ENCODE measurements at regions not wholly inside any gene's neighbourhood (a gene's known extent, or its start where the extent isn't known, plus 50 kb on each side); places are given as distances from the start of the nearest gene placed in this dataset.

- DNase-seq: no peak
Observed at GRCh38 chr10:111836064-111836463, 347.5 kb downstream of the GPAM start.

- DNase-seq: no peak
Observed at GRCh38 chr10:111836571-111836970, 347.0 kb downstream of the GPAM start.

- DNase-seq: no peak
Observed at GRCh38 chr10:111837086-111837485, 346.5 kb downstream of the GPAM start.

- DNase-seq: no peak
Observed at GRCh38 chr10:111837985-111838384, 345.6 kb downstream of the GPAM start.

GRCh38 chr10:111840546-111840945, 343.0 kb downstream of the GPAM start:
- no peak for DNase-seq

GRCh38 chr10:111852801-111853200, 330.8 kb downstream of the GPAM start:
- no peak for DNase-seq

GRCh38 chr10:111856631-111857030, 326.9 kb downstream of the GPAM start:
- no peak for DNase-seq

- DNase-seq: no peak
Observed at GRCh38 chr10:111865550-111865949, 318.0 kb downstream of the GPAM start.

- no peak for DNase-seq
Observed at GRCh38 chr10:111871458-111871857, 312.1 kb downstream of the GPAM start.

- DNase-seq: no peak
Observed at GRCh38 chr10:111872591-111872990, 311.0 kb downstream of the GPAM start.

GRCh38 chr10:111873041-111873440, 310.5 kb downstream of the GPAM start:
- no peak for DNase-seq

- no peak for DNase-seq
Observed at GRCh38 chr10:111873621-111874135, 309.9 kb downstream of the GPAM start.

- DNase-seq: no peak
Observed at GRCh38 chr10:111874576-111874975, 309.0 kb downstream of the GPAM start.

GRCh38 chr10:111875725-111876124, 307.8 kb downstream of the GPAM start:
- DNase-seq: no peak

- no peak for DNase-seq
Observed at GRCh38 chr10:111877258-111877657, 306.3 kb downstream of the GPAM start.

GRCh38 chr10:111879969-111880368, 303.6 kb downstream of the GPAM start:
- DNase-seq: no peak

- no peak for DNase-seq
Observed at GRCh38 chr10:111885046-111885445, 298.5 kb downstream of the GPAM start.

GRCh38 chr10:111885919-111886318, 297.6 kb downstream of the GPAM start:
- no peak for DNase-seq

GRCh38 chr10:111887266-111887665, 296.3 kb downstream of the GPAM start:
- DNase-seq: no peak

- DNase-seq: no peak
Observed at GRCh38 chr10:111890046-111890445, 293.5 kb downstream of the GPAM start.

- no peak for DNase-seq
Observed at GRCh38 chr10:111916011-111916410, 267.6 kb downstream of the GPAM start.

- DNase-seq: no peak
Observed at GRCh38 chr10:111921821-111922220, 261.7 kb downstream of the GPAM start.

GRCh38 chr10:111923032-111923431, 260.5 kb downstream of the GPAM start:
- DNase-seq: no peak

- no peak for DNase-seq
Observed at GRCh38 chr10:111926286-111926685, 257.3 kb downstream of the GPAM start.

- DNase-seq: no peak
Observed at GRCh38 chr10:111933937-111934336, 249.6 kb downstream of the GPAM start.

- DNase-seq: no peak
Observed at GRCh38 chr10:111934931-111935330, 248.6 kb downstream of the GPAM start.

All from NCI-H1105 (cell line).